ENCODE measurements at regions not wholly inside any gene's neighbourhood (a gene's known extent, or its start where the extent isn't known, plus 50 kb on each side); places are given as distances from the start of the nearest gene placed in this dataset.

- Histone ChIP-seq H3K36me3 (ENCODE audit: insufficient read depth) (no peaks in the 10 kb centered on the region), H3K9me2 (ENCODE audit: insufficient read depth) (no peaks in the 10 kb centered on the region), H4K20me1 (replicated peaks; ENCODE audit: insufficient read depth) (no peaks in the 10 kb centered on the region), H3K4me3 (no peak overlapping the region), H3K27me3 (ENCODE audit: insufficient read depth) (no peaks in the 10 kb centered on the region), H3F3A (replicated peaks; ENCODE audit: low read depth) (no peaks in the 10 kb centered on the region), H3K4me2 (no peak overlapping the region), H3K27ac (ENCODE audit: low read depth) (no peak overlapping the region), H3K79me2 (replicated peaks; ENCODE audit: insufficient read depth) (no peaks in the 10 kb centered on the region), H3K4me1 (ENCODE audit: insufficient read depth) (peaks cover 3% of the 10 kb centered on the region; the same call in 1 of the 2 replicates), H2AFZ (peak overlapping the region; percentile 67)
- H3K4me1 Mint-ChIP-seq, result peaks cover 3% of the 10 kb centered on the region; the same call in 2 of the 3 replicates
- TF ChIP-seq STAT1 (IDR thresholded peaks at IDR 0.05; ENCODE audit: unreplicated experiment) (no peak), CREB1 (CRISPR knock-in tag; IDR thresholded peaks at IDR 0.05; ENCODE audit: low read depth) (no peak), JUNB (IDR thresholded peaks at IDR 0.05; ENCODE audit: unreplicated experiment) (no peak), ZNF114 (CRISPR knock-in tag; IDR thresholded peaks at IDR 0.05) (no peak), EZH2 (IDR thresholded peaks at IDR 0.05; ENCODE audit: low read depth, unreplicated experiment) (no peak), ZNF331 (CRISPR knock-in tag; IDR thresholded peaks at IDR 0.05; ENCODE audit: low read depth) (no peak), POLR2AphosphoS5 (IDR thresholded peaks at IDR 0.05; ENCODE audit: low read depth) (no peak), REST (IDR thresholded peaks at IDR 0.05; ENCODE audit: unreplicated experiment) (no peak), NANOG (IDR thresholded peaks at IDR 0.05; ENCODE audit: borderline replicate concordance) (no peak), EZH2phosphoT487 (IDR thresholded peaks at IDR 0.05; ENCODE audit: unreplicated experiment) (no peak)
- TF ChIP-seq, protein P1, sequence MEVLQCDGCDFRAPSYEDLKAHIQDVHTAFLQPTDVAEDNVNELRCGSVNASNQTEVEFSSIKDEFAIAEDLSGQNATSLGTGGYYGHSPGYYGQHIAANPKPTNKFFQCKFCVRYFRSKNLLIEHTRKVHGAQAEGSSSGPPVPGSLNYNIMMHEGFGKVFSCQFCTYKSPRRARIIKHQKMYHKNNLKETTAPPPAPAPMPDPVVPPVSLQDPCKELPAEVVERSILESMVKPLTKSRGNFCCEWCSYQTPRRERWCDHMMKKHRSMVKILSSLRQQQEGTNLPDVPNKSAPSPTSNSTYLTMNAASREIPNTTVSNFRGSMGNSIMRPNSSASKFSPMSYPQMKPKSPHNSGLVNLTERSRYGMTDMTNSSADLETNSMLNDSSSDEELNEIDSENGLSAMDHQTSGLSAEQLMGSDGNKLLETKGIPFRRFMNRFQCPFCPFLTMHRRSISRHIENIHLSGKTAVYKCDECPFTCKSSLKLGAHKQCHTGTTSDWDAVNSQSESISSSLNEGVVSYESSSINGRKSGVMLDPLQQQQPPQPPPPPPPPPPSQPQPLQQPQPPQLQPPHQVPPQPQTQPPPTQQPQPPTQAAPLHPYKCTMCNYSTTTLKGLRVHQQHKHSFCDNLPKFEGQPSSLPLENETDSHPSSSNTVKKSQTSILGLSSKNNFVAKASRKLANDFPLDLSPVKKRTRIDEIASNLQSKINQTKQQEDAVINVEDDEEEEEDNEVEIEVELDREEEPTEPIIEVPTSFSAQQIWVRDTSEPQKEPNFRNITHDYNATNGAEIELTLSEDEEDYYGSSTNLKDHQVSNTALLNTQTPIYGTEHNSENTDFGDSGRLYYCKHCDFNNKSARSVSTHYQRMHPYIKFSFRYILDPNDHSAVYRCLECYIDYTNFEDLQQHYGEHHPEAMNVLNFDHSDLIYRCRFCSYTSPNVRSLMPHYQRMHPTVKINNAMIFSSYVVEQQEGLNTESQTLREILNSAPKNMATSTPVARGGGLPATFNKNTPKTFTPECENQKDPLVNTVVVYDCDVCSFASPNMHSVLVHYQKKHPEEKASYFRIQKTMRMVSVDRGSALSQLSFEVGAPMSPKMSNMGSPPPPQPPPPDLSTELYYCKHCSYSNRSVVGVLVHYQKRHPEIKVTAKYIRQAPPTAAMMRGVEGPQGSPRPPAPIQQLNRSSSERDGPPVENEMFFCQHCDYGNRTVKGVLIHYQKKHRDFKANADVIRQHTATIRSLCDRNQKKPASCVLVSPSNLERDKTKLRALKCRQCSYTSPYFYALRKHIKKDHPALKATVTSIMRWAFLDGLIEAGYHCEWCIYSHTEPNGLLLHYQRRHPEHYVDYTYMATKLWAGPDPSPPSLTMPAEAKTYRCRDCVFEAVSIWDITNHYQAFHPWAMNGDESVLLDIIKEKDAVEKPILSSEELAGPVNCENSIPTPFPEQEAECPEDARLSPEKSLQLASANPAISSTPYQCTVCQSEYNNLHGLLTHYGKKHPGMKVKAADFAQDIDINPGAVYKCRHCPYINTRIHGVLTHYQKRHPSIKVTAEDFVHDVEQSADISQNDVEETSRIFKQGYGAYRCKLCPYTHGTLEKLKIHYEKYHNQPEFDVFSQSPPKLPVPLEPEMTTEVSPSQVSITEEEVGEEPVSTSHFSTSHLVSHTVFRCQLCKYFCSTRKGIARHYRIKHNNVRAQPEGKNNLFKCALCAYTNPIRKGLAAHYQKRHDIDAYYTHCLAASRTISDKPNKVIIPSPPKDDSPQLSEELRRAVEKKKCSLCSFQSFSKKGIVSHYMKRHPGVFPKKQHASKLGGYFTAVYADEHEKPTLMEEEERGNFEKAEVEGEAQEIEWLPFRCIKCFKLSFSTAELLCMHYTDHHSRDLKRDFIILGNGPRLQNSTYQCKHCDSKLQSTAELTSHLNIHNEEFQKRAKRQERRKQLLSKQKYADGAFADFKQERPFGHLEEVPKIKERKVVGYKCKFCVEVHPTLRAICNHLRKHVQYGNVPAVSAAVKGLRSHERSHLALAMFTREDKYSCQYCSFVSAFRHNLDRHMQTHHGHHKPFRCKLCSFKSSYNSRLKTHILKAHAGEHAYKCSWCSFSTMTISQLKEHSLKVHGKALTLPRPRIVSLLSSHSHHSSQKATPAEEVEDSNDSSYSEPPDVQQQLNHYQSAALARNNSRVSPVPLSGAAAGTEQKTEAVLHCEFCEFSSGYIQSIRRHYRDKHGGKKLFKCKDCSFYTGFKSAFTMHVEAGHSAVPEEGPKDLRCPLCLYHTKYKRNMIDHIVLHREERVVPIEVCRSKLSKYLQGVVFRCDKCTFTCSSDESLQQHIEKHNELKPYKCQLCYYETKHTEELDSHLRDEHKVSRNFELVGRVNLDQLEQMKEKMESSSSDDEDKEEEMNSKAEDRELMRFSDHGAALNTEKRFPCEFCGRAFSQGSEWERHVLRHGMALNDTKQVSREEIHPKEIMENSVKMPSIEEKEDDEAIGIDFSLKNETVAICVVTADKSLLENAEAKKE (CRISPR knock-in tag; IDR thresholded peaks at IDR 0.05), result no peak
- TF ChIP-seq, protein P2, sequence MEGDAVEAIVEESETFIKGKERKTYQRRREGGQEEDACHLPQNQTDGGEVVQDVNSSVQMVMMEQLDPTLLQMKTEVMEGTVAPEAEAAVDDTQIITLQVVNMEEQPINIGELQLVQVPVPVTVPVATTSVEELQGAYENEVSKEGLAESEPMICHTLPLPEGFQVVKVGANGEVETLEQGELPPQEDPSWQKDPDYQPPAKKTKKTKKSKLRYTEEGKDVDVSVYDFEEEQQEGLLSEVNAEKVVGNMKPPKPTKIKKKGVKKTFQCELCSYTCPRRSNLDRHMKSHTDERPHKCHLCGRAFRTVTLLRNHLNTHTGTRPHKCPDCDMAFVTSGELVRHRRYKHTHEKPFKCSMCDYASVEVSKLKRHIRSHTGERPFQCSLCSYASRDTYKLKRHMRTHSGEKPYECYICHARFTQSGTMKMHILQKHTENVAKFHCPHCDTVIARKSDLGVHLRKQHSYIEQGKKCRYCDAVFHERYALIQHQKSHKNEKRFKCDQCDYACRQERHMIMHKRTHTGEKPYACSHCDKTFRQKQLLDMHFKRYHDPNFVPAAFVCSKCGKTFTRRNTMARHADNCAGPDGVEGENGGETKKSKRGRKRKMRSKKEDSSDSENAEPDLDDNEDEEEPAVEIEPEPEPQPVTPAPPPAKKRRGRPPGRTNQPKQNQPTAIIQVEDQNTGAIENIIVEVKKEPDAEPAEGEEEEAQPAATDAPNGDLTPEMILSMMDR (conservative IDR thresholded peaks at IDR 0.05; ENCODE audit: low read depth in 2 of 2), result no peak
- TF ChIP-seq, protein P3, sequence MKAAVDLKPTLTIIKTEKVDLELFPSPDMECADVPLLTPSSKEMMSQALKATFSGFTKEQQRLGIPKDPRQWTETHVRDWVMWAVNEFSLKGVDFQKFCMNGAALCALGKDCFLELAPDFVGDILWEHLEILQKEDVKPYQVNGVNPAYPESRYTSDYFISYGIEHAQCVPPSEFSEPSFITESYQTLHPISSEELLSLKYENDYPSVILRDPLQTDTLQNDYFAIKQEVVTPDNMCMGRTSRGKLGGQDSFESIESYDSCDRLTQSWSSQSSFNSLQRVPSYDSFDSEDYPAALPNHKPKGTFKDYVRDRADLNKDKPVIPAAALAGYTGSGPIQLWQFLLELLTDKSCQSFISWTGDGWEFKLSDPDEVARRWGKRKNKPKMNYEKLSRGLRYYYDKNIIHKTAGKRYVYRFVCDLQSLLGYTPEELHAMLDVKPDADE (IDR thresholded peaks at IDR 0.05), result no peak
- no peaks in the 10 kb centered on the region for H3K36me3 Mint-ChIP-seq (ENCODE audit: low read depth)
- ATAC-seq, result peak; percentile 90
- no peaks in the 10 kb centered on the region for H3K27me3 Mint-ChIP-seq (ENCODE audit: insufficient read depth, low read depth, poor library complexity)
- H3K27ac Mint-ChIP-seq, result no peak overlapping the region
- H3K9me3 Mint-ChIP-seq, result no peaks in the 10 kb centered on the region
- peak; percentile 50 for DNase-seq (ENCODE audit: low spot score)
- 0 out of 3 replicates have a peak overlapping the region, but pooled peaks have one; percentile 25 for H3K4me3 Mint-ChIP-seq
These were observed 197.4 kb upstream of the PRSS16 start for GRCh38 chr6:27049863-27050781.
